Fibroblast of lung (primary cell): ENCODE measurements at regions not wholly inside any gene's neighbourhood (a gene's known extent, or its start where the extent isn't known, plus 50 kb on each side); places are given as distances from the start of the nearest gene placed in this dataset.

Experiments
- EZH2 ChIP-seq: IDR thresholded peaks from 2 replicates; pipeline ENCODE4 v1.5.1; 2012; ENCODE audit warnings: low read length, control low read depth, mild to moderate bottlenecking; ENCODE audit errors: missing control alignments
- TF ChIP-seq, protein P1 (sequence below), 2 donors: IDR thresholded peaks in 1 of 2; conservative IDR thresholded peaks in 1 of 2; 1 replicate in 1 of 2; 2 replicates in 1 of 2; pipeline ENCODE4 v1.5.1; 2011 to 2012; ENCODE audit warnings: low read length in 2 of 2, control low read depth in 1 of 2, inconsistent platforms in 1 of 2, low read depth in 1 of 2, mild to moderate bottlenecking in 1 of 2

DNA sequence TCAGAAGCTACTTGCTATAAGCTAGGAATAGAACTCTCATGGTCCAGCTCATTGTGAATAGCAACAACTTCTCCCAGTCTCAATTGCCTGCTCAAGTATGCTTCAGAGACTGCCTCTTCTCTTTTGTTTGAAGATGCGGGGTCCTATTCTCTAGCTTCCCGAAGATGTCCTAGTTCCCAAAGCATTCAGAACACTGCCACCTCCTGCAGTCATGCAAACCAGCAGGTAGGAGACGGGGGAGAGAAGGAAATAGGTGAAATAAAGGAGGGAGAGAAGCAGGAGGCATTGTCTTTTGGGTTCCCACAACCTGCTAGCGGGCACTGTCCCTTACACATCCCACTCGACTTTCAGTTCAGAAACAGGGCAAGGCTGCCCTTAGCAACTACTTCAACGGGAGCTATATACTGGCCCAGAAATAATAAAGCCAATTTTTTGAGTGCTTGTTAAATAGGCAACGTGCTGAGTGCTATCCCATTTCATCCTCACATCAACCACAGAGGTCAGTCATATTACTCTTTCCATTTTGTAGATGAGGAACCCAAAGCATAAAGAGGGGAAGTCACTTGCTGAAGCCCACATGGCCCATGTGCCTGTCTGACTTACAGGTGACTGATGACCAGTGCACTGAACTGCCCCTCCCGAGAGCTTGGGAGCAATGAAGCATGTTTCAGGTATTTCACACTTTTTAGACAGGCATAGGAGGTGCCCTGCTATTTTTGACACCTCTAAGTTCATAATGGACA is 61.9 kb upstream of the ATXN1 start:
- TF ChIP-seq, protein P1, sequence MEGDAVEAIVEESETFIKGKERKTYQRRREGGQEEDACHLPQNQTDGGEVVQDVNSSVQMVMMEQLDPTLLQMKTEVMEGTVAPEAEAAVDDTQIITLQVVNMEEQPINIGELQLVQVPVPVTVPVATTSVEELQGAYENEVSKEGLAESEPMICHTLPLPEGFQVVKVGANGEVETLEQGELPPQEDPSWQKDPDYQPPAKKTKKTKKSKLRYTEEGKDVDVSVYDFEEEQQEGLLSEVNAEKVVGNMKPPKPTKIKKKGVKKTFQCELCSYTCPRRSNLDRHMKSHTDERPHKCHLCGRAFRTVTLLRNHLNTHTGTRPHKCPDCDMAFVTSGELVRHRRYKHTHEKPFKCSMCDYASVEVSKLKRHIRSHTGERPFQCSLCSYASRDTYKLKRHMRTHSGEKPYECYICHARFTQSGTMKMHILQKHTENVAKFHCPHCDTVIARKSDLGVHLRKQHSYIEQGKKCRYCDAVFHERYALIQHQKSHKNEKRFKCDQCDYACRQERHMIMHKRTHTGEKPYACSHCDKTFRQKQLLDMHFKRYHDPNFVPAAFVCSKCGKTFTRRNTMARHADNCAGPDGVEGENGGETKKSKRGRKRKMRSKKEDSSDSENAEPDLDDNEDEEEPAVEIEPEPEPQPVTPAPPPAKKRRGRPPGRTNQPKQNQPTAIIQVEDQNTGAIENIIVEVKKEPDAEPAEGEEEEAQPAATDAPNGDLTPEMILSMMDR (conservative IDR thresholded peaks at IDR 0.05 in 1 of 2, IDR thresholded peaks at IDR 0.05 in 1 of 2; ENCODE audit: low read depth in 1 of 2, low read length in 2 of 2), result no peak
- no peak for TF ChIP-seq EZH2
